Subcutaneous abdominal adipose tissue (tissue), 5 donors: ENCODE measurements at regions not wholly inside any gene's neighbourhood (a gene's known extent, or its start where the extent isn't known, plus 50 kb on each side); places are given as distances from the start of the nearest gene placed in this dataset.
"Not testable (repeated sequence)": the region's sequence is repeated elsewhere in the genome, so short reads cannot be mapped to it uniquely, and the experiment has no call there.

Experiments
- H3K27ac ChIP-seq: one replicate; pipeline ENCODE4 v1.7.0; 2013; ENCODE audit warnings: low read depth, mild to moderate bottlenecking, inconsistent platforms, low read length, moderate library complexity
- H3K27me3 ChIP-seq, 5 donors: one replicate each; pipeline ENCODE4 v1.7.0; 2013; ENCODE audit warnings: low read length in 5 of 5, inconsistent platforms in 1 of 5; ENCODE audit not compliant: control insufficient read depth in 5 of 5, insufficient read depth in 4 of 5
- H3K36me3 ChIP-seq, 5 donors: one replicate each; pipeline ENCODE4 v1.7.0; 2013; ENCODE audit warnings: low read length in 5 of 5; ENCODE audit not compliant: control insufficient read depth in 5 of 5, insufficient read depth in 5 of 5
- H3K4me1 ChIP-seq, 5 donors: one replicate each; pipeline ENCODE4 v1.7.0; 2013; ENCODE audit warnings: low read length in 5 of 5, mild to moderate bottlenecking in 3 of 5, moderate library complexity in 1 of 5; ENCODE audit not compliant: control insufficient read depth in 5 of 5, insufficient read depth in 5 of 5
- H3K4me3 ChIP-seq, 5 donors: one replicate each; pipeline ENCODE4 v1.7.0; 2013; ENCODE audit warnings: low read length in 5 of 5, low read depth in 1 of 5
- H3K9ac ChIP-seq, 5 donors: one replicate each; pipeline ENCODE4 v1.7.0; 2013; ENCODE audit warnings: low read length in 5 of 5, mild to moderate bottlenecking in 4 of 5, moderate library complexity in 3 of 5
- H3K9me3 ChIP-seq, 5 donors: one replicate each; pipeline ENCODE4 v1.7.0; 2013; ENCODE audit warnings: low read length in 5 of 5; ENCODE audit not compliant: control insufficient read depth in 5 of 5
- donor health status: healthy.
- donor health status: healthy.
- donor health status: healthy.
- donor health status: healthy.
- donor health status: healthy.

DNA sequence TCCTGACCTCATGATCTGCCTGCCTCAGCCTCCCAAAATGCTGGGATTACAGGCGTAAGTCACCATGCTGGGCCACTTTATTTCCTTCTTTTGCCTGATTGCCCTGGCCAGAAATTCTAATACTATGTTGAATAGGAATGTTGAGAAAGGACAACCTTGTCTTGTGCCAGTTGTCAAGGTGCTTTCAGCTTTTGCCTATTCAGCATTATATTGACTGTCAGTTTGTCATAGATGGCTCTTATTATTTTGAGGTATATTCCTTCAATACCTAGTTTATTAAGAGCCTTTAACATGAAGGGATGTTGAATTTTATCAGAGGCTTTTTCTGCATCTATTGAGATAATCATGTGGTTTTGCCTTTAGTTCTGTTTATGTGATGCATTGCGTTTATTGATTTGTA is 362.0 kb downstream of the JRKL start:
- H3K4me1 ChIP-seq: peaks cover 0 to 18% (median 14%) of the 10 kb centered on the region in 5 donors
- H3K4me3 ChIP-seq, H3K36me3 ChIP-seq, H3K9ac ChIP-seq, H3K27me3 ChIP-seq, H3K9me3 ChIP-seq, H3K27ac ChIP-seq: not testable (repeated sequence)

DNA sequence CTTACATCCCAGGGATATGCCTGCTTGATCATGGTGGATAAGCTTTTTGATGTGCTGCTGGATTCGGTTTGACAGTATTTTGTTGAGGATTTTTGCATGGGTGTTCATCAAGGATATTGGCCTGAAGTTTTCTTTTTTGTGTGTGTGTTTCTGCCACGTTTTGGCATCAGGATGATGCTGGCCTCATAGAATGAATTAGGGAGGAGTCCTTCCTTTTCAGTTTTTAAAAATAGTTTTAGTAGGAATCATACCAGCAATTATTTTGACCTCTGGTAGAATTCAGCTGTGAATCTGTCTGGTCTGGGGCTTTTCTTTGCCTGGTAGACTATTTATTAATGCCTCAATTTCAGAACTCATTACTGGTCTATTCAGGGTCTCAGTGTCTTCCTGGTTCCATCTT is 362.4 kb downstream of the JRKL start:
- Histone ChIP-seq H3K27me3 (no peaks in the 10 kb centered on the region), H3K27ac (no peak overlapping the region), H3K4me3 (no peak overlapping the region), H3K9me3 (no peaks in the 10 kb centered on the region), H3K36me3 (no peaks in the 10 kb centered on the region), H3K4me1 (peaks cover 0 to 18% (median 14%) of the 10 kb centered on the region in 5 donors), H3K9ac (no peak overlapping the region)

DNA sequence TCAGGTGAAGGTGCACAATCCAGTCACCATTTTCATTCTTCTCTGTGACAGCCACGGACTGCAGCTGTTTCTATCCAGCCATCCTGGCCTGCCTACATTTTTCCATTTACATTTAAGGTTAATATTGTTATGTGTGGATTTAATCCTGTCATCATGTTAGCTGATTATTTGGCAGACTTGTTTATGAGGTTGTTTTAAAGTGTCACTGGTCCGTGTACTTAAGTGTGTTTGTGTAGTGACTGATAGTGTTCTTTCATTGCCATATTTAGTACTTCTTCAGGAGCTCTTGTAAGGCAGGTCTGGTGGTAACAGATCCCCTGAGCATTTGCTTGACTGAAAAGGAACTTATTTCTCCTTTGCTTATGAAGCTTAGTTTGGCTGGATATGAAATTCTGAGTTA is 364.2 kb downstream of the JRKL start:
- no peaks in the 10 kb centered on the region for H3K36me3 ChIP-seq
- H3K27me3 ChIP-seq: no peaks in the 10 kb centered on the region
- H3K4me1 ChIP-seq: peaks cover 0 to 2% (median 2%) of the 10 kb centered on the region in 5 donors
- no peak overlapping the region for H3K9ac ChIP-seq
- H3K27ac ChIP-seq: no peak overlapping the region
- H3K9me3 ChIP-seq: no peaks in the 10 kb centered on the region
- no peak overlapping the region for H3K4me3 ChIP-seq

DNA sequence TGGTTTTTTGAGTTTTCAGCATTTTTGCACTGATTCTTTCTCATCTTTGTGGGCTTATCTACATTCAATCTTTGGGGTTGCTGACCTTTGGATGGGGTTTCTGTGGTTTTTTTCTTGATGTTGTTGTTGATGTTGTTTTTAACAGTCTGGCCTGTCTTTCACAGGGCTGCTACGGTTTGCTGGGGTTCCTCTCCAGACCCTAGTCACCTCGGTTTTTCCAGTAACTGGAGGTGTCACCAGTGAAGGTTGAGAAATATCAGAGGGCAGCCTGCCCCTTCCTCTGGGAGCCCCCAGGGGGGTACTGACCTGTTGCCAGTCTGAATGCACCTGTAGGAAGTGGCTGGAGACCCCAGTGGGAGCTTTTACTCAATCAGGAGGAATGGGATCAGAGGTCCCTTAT is 365.4 kb downstream of the JRKL start:
- Histone ChIP-seq H3K9me3 (no peaks in the 10 kb centered on the region), H3K4me1 (peaks cover 0 to 2% (median 0%) of the 10 kb centered on the region in 5 donors), H3K9ac (no peak overlapping the region), H3K4me3 (no peak overlapping the region), H3K27ac (no peak overlapping the region), H3K27me3 (no peaks in the 10 kb centered on the region), H3K36me3 (no peaks in the 10 kb centered on the region)

DNA sequence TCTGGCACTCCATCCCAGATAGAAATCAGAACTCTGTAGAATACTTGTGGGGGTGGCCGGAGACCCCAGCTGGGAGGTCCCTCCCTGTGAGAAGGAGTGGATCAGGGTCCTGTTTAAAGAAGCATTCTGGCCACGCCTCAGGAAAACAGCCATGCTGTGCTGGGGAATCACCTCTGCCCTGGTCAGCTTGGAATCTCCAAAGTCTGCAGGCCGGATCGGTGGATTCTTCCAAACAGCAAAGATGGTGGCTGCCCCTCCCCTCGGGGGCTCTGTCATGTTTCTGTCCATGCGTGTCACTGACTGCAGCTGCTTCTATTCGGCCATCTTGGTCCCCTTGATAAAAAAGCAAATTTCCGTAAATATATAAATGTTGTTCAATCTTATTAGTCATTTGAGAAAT is 365.9 kb downstream of the JRKL start:
- no peak overlapping the region for H3K27ac ChIP-seq
- peaks cover 0 to 2% (median 0%) of the 10 kb centered on the region in 5 donors for H3K4me1 ChIP-seq
- H3K9ac ChIP-seq: no peak overlapping the region

DNA sequence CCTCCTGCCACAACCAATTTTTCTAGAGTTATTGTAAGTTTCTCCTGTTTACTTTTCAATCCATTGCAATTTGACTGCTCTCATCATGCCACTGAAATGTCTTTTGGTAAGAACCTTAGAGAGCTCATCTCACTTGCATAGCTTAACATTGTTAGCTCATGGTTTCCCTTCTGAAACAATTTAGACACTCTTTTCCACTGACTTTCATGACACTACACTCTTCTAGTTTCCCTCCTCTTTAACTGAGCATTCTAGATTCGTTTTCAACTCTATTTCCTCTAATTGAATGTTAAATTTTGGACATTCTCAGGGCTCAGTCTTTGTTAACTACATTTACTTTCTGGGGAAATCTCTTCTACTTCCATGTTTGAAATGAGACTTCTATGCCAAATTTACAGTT is 369.1 kb downstream of the JRKL start:
- H3K27me3 ChIP-seq: no peaks in the 10 kb centered on the region
- H3K36me3 ChIP-seq: no peaks in the 10 kb centered on the region
- H3K4me3 ChIP-seq: no peak overlapping the region
- H3K27ac ChIP-seq: no peak overlapping the region
- no peaks in the 10 kb centered on the region for H3K9me3 ChIP-seq
- H3K9ac ChIP-seq: no peak overlapping the region
- no peaks in the 10 kb centered on the region for H3K4me1 ChIP-seq

More for the DNA sequence above, 365.9 kb downstream of the JRKL start:
- Histone ChIP-seq H3K27me3 (no peaks in the 10 kb centered on the region), H3K4me3 (no peak overlapping the region), H3K36me3 (no peaks in the 10 kb centered on the region), H3K9me3 (no peaks in the 10 kb centered on the region)

DNA sequence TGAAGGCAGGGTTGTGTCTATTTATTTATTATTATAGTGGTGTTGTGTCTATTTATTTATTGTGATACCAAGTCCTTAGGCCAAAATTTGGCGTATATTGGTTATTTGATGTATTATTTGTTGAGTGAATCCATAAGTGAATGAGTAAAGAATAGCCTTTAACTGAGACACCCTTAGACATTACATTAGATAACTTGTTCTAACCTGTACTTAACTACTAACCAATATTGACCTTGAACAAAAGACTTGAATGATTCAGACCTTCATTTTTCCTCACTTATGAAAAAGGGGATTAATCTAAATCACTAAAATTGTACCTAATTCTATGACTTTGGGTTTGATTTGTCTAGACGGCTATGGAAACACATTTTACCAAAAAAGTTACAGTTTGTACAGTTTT is 370.5 kb downstream of the JRKL start:
- no peak overlapping the region for H3K4me3 ChIP-seq
- no peak overlapping the region for H3K27ac ChIP-seq
- H3K27me3 ChIP-seq: no peaks in the 10 kb centered on the region
- no peaks in the 10 kb centered on the region for H3K9me3 ChIP-seq
- H3K36me3 ChIP-seq: no peaks in the 10 kb centered on the region
- H3K9ac ChIP-seq: no peak overlapping the region
- H3K4me1 ChIP-seq: no peaks in the 10 kb centered on the region

DNA sequence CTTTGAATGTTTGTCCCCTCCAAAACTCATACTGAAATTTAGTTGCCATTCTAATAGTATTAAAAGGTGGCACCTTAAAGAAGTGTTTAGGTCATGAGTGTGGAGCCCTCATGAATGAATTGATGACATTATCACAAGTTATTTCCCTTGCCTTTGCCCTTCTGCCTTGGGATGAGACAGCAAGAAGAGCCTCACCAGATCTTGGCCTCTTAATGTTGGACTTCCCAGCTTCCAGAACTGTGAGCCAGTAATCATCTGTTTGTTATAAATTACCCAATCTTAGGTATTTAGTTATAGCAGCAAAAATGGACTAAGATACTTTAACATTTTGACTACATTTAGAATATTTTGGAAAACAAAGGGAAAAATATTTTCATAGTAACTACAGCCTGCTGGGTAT is 371.0 kb downstream of the JRKL start:
- Histone ChIP-seq H3K9me3 (no peaks in the 10 kb centered on the region), H3K27ac (no peak overlapping the region), H3K4me1 (no peaks in the 10 kb centered on the region)

DNA sequence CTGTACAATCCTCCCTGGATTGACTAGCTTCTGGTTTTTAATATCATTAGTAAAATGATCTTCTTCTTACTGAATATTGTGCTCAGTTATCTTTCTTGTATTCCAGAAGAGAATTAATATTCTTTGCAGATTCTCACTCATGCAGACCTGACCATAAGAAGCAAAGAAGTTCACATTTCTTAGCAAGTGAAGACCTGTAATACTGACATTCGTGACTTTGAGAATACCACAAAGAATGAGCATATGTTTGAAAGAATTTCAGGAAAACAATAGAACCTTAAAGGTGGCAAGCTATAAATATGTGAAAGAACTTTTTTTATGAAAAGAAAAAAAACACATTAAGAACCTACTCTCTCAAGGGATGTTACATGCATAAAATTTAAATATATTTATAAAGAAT is 371.6 kb downstream of the JRKL start:
- Histone ChIP-seq H3K9me3 (no peaks in the 10 kb centered on the region), H3K4me1 (no peaks in the 10 kb centered on the region), H3K27me3 (no peaks in the 10 kb centered on the region), H3K36me3 (no peaks in the 10 kb centered on the region), H3K4me3 (no peak overlapping the region), H3K27ac (no peak overlapping the region), H3K9ac (no peak overlapping the region)

More for the DNA sequence above, 371.0 kb downstream of the JRKL start:
- no peak overlapping the region for H3K4me3 ChIP-seq
- no peaks in the 10 kb centered on the region for H3K27me3 ChIP-seq
- no peak overlapping the region for H3K9ac ChIP-seq
- no peaks in the 10 kb centered on the region for H3K36me3 ChIP-seq

DNA sequence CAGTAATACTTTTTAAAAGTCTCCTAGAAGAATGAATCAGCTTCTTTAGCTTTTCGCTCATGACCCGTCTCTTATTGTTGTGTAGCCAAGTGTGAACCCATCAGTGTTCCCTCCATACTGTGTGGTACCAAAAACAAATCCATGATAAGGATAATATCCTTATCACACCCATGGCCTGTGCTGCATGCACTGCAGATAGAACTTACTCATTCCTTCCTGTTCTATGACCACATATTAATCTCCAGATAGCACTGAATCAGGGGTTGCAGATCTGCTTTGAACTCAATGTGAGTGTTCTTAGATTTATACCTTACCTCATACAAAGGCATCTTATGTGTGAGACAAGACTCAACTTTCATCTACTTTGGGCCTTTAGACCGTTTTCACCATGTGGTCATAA is 373.4 kb downstream of the JRKL start:
- H3K4me1 ChIP-seq: no peaks in the 10 kb centered on the region
- H3K36me3 ChIP-seq: no peaks in the 10 kb centered on the region
- no peaks in the 10 kb centered on the region for H3K9me3 ChIP-seq
- no peak overlapping the region for H3K27ac ChIP-seq
- no peaks in the 10 kb centered on the region for H3K27me3 ChIP-seq
- H3K9ac ChIP-seq: no peak overlapping the region
- no peak overlapping the region for H3K4me3 ChIP-seq

DNA sequence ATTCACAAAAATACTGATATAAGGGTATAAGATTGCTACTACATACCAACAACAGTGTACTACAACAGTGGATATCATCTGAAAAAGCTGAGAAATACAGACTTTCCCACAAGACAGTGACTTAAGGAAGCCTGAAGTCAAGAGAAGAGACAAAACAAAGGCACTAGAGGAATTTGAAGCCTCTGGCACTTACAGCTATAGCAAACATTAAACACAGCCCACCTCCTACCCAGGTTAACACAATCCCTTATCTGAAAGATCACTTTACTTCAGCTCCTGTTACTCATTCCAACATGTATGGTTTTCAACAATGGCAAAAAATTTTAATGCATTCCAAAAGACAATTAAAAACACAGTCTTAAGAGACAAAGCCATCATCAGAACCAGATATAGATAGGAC is 388.5 kb downstream of the JRKL start:
- Histone ChIP-seq H3K9me3 (no peaks in the 10 kb centered on the region), H3K9ac (no peak overlapping the region), H3K27ac (no peak overlapping the region), H3K27me3 (no peaks in the 10 kb centered on the region), H3K36me3 (no peaks in the 10 kb centered on the region), H3K4me1 (no peaks in the 10 kb centered on the region), H3K4me3 (no peak overlapping the region)
